MM.1S (cell line): ENCODE measurements at regions not wholly inside any gene's neighbourhood (a gene's known extent, or its start where the extent isn't known, plus 50 kb on each side); places are given as distances from the start of the nearest gene placed in this dataset.
"Not testable (repeated sequence)": the region's sequence is repeated elsewhere in the genome, so short reads cannot be mapped to it uniquely, and the experiment has no call there.

ENCODE experiments used
- DNase-seq: peaks from one replicate; pipeline ENCODE4 v3.0.0-alpha.2; 2015
- H2AFZ ChIP-seq: fragments of 300-600 bp; sonication (generic); 2 replicates; pipeline ENCODE4 v1.6.0; 2016; ENCODE audit warnings: antibody characterized with exemption, low read length
- H3F3A ChIP-seq: fragments of 300-600 bp; sonication (generic); 2 replicates; pipeline ENCODE4 v1.6.1; 2016; ENCODE audit warnings: mild to moderate bottlenecking, antibody characterized with exemption, low read length, moderate library complexity, mixed read lengths; ENCODE audit not compliant: insufficient read depth
- H3K27ac ChIP-seq: fragments of 300-600 bp; sonication (generic); 2 replicates; pipeline ENCODE4 v1.5.1; 2016; ENCODE audit warnings: mild to moderate bottlenecking, low read length
- H3K27me3 ChIP-seq: fragments of 300-600 bp; sonication (generic); replicated peaks from 2 replicates; pipeline ENCODE4 v1.6.0; 2016; ENCODE audit warnings: low read length; ENCODE audit not compliant: insufficient read depth
- H3K36me3 ChIP-seq: fragments of 300-600 bp; sonication (generic); replicated peaks from 2 replicates; pipeline ENCODE4 v1.6.1; 2016; ENCODE audit warnings: mild to moderate bottlenecking, low read length, mixed read lengths; ENCODE audit not compliant: insufficient read depth
- H3K4me1 ChIP-seq: fragments of 300-600 bp; sonication (generic); 2 replicates; pipeline ENCODE4 v1.6.1; 2016; ENCODE audit warnings: low read length, mixed read lengths
- H3K4me2 ChIP-seq: fragments of 300-600 bp; sonication (generic); 2 replicates; pipeline ENCODE4 v1.6.0; 2016; ENCODE audit warnings: low read depth, low read length
- H3K4me3 ChIP-seq: fragments of 300-600 bp; sonication (generic); 2 replicates; pipeline ENCODE4 v1.5.1; 2016; ENCODE audit warnings: low read length, mixed read lengths
- H3K79me2 ChIP-seq: fragments of 300-600 bp; sonication (generic); 2 replicates; pipeline ENCODE4 v1.6.1; 2016; ENCODE audit warnings: mixed run types, low read length, mixed read lengths
- H3K9ac ChIP-seq: fragments of 300-600 bp; sonication (generic); 2 replicates; pipeline ENCODE4 v1.6.1; 2016; ENCODE audit warnings: low read length, mixed read lengths
- H3K9me2 ChIP-seq: fragments of 300-600 bp; sonication (generic); replicated peaks from 2 replicates; pipeline ENCODE4 v1.6.1; 2016; ENCODE audit warnings: mild to moderate bottlenecking, low read length, mixed read lengths; ENCODE audit not compliant: insufficient read depth
- H3K9me3 ChIP-seq: fragments of 300-600 bp; sonication (generic); replicated peaks from 2 replicates; pipeline ENCODE4 v1.6.1; 2016; ENCODE audit warnings: mild to moderate bottlenecking, low read length, mixed read lengths; ENCODE audit not compliant: insufficient read depth
- H4K20me1 ChIP-seq: fragments of 300-600 bp; sonication (generic); 2 replicates; pipeline ENCODE4 v1.6.1; 2016; ENCODE audit warnings: mild to moderate bottlenecking, low read length, moderate library complexity, mixed read lengths; ENCODE audit not compliant: insufficient read depth
- CTCF ChIP-seq: fragments of 300-600 bp; sonication (generic); IDR thresholded peaks from 2 replicates; pipeline ENCODE4 v1.5.1; 2016; ENCODE audit warnings: antibody characterized with exemption, low read length, mixed read lengths
- EZH2 ChIP-seq: fragments of 300-600 bp; sonication (generic); optimal IDR thresholded peaks from 2 replicates; pipeline ENCODE3; 2017; ENCODE audit warnings: low read depth, mild to moderate bottlenecking, antibody characterized with exemption, low read length, mixed read lengths
- EZH2phosphoT487 ChIP-seq: fragments of 300-600 bp; sonication (generic); IDR thresholded peaks from 2 replicates; pipeline ENCODE4 v1.6.1; 2018; ENCODE audit warnings: antibody characterized with exemption, low read length

- Histone ChIP-seq H3K9me3 (no peaks in the 10 kb centered on the region), H2AFZ (no peak overlapping the region), H3K4me1 (no peaks in the 10 kb centered on the region), H4K20me1 (no peaks in the 10 kb centered on the region), H3K36me3 (no peaks in the 10 kb centered on the region), H3K27ac (no peak overlapping the region), H3K9me2 (no peaks in the 10 kb centered on the region), H3K79me2 (no peaks in the 10 kb centered on the region), H3F3A (no peaks in the 10 kb centered on the region), H3K4me2 (no peak overlapping the region), H3K27me3 (peaks cover 37% of the 10 kb centered on the region), H3K4me3 (no peak overlapping the region), H3K9ac (no peak overlapping the region)
- DNase-seq: no peak
- TF ChIP-seq EZH2 (no peak), CTCF (no peak)
These were observed 390.2 kb downstream of the SEC14L1 start for GRCh38 chr17:77531002-77531401.

GRCh38 chr17:77531641-77532040, 390.9 kb downstream of the SEC14L1 start:
- no peaks in the 10 kb centered on the region for H3K4me1 ChIP-seq
- H3K27me3 ChIP-seq: peaks cover 32% of the 10 kb centered on the region
- H3K9me3 ChIP-seq: no peaks in the 10 kb centered on the region
- no peaks in the 10 kb centered on the region for H3K36me3 ChIP-seq
- no peaks in the 10 kb centered on the region for H3F3A ChIP-seq
- TF ChIP-seq EZH2phosphoT487 (no peak), CTCF (no peak), EZH2 (no peak)
- DNase-seq: no peak
- no peak overlapping the region for H3K9ac ChIP-seq
- no peak overlapping the region for H3K4me3 ChIP-seq
- no peak overlapping the region for H2AFZ ChIP-seq
- no peaks in the 10 kb centered on the region for H3K9me2 ChIP-seq
- no peaks in the 10 kb centered on the region for H4K20me1 ChIP-seq
- no peak overlapping the region for H3K4me2 ChIP-seq
- no peaks in the 10 kb centered on the region for H3K79me2 ChIP-seq
- no peak overlapping the region for H3K27ac ChIP-seq

- H3K27me3 ChIP-seq: peaks cover 12% of the 10 kb centered on the region
- DNase-seq, H2AFZ ChIP-seq, H3K79me2 ChIP-seq, H3K27ac ChIP-seq, H3K4me3 ChIP-seq, H3F3A ChIP-seq, H3K9me2 ChIP-seq, H3K4me1 ChIP-seq, H3K36me3 ChIP-seq, H4K20me1 ChIP-seq, H3K4me2 ChIP-seq, H3K9me3 ChIP-seq, H3K9ac ChIP-seq: not testable (repeated sequence)
These were observed 392.9 kb downstream of the SEC14L1 start for GRCh38 chr17:77533697-77534096.

GRCh38 chr17:77534137-77534536, 393.4 kb downstream of the SEC14L1 start:
- Histone ChIP-seq H3K27ac (no peak overlapping the region), H3K4me3 (no peak overlapping the region), H3F3A (no peaks in the 10 kb centered on the region), H3K27me3 (peaks cover 7% of the 10 kb centered on the region), H3K36me3 (no peaks in the 10 kb centered on the region), H3K9ac (no peak overlapping the region), H3K79me2 (no peaks in the 10 kb centered on the region), H3K4me1 (no peaks in the 10 kb centered on the region), H3K4me2 (no peak overlapping the region), H3K9me3 (no peaks in the 10 kb centered on the region), H4K20me1 (no peaks in the 10 kb centered on the region), H3K9me2 (no peaks in the 10 kb centered on the region), H2AFZ (no peak overlapping the region)
- no peak for TF ChIP-seq CTCF
- no peak for DNase-seq
